ENCODE measurements at regions not wholly inside any gene's neighbourhood (a gene's known extent, or its start where the extent isn't known, plus 50 kb on each side); places are given as distances from the start of the nearest gene placed in this dataset.

DNA sequence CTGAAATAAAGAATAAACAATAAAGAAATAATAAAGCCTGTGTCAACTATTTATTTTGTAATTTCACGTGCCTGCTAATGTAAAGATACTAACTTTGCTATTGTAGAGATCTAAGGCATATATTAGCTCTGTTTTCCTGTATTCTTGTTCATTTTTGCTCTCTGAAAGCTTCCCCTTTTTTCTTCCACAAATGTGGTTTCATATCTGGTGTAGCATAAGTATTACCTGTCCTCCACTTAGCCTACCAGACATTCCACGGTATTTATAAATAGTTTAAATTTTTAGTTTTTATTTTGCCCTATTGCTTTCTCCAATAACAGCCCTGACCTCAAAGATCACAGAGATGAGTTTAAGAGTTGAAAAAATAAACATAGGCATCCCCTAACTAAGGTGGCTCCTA lies 92.6 kb upstream of the ATP2B1 start:
- TF ChIP-seq POLR2A (IDR thresholded peaks at IDR 0.05; ENCODE audit: low read depth, low read length) (no peak), TCF7 (IDR thresholded peaks at IDR 0.05; ENCODE audit: borderline replicate concordance) (no peak), NFYB (IDR thresholded peaks at IDR 0.05; ENCODE audit: insufficient read depth, low read depth, low read length) (no peak), RAD21 (IDR thresholded peaks at IDR 0.05; ENCODE audit: insufficient read depth, low read depth, low read length) (no peak), CTCF (IDR thresholded peaks at IDR 0.05 in 2 of 3, conservative IDR thresholded peaks at IDR 0.05 in 1 of 3; ENCODE audit: control insufficient read depth in 2 of 3, extremely low read depth in 1 of 3, insufficient read depth in 1 of 3, low read depth in 3 of 3, low read length in 3 of 3) (no peak), ASH2L (IDR thresholded peaks at IDR 0.05; ENCODE audit: borderline replicate concordance, low read depth) (no peak), SREBF2 (IDR thresholded peaks at IDR 0.05; ENCODE audit: low read length) (no peak), POLR2AphosphoS5 (IDR thresholded peaks at IDR 0.05; ENCODE audit: low read length) (no peak), POLR2AphosphoS2 (IDR thresholded peaks at IDR 0.05; ENCODE audit: low read depth, low read length) (no peak)

Measured in GM12878 (cell line).